Hepatocyte (in vitro differentiated cells): ENCODE measurements at regions not wholly inside any gene's neighbourhood (a gene's known extent, or its start where the extent isn't known, plus 50 kb on each side); places are given as distances from the start of the nearest gene placed in this dataset.

Experiments
- DNase-seq: peaks from one replicate; pipeline ENCODE4 v3.0.0-alpha.2; 2016; ENCODE audit warnings: low spot score
- H2AFZ ChIP-seq: fragments of 200-600 bp; sonication (generic); 2 replicates; pipeline ENCODE4 v1.6.0; 2016; ENCODE audit warnings: antibody characterized with exemption, mild to moderate bottlenecking
- H3K27ac ChIP-seq: fragments of 200-600 bp; sonication (generic); 2 replicates; pipeline ENCODE4 v1.5.1; 2016; ENCODE audit warnings: mild to moderate bottlenecking
- H3K27me3 ChIP-seq: fragments of 200-600 bp; sonication (generic); 2 replicates; pipeline ENCODE4 v1.6.1; 2016
- H3K36me3 ChIP-seq: fragments of 200-600 bp; sonication (generic); replicated peaks from 2 replicates; pipeline ENCODE4 v1.5.1; 2016; ENCODE audit warnings: low read depth; ENCODE audit not compliant: insufficient read depth
- H3K4me1 ChIP-seq: fragments of 200-600 bp; sonication (generic); 2 replicates; pipeline ENCODE4 v1.5.1; 2016; ENCODE audit warnings: mild to moderate bottlenecking, moderate library complexity; ENCODE audit not compliant: insufficient read depth
- H3K4me2 ChIP-seq: fragments of 200-600 bp; sonication (generic); 2 replicates; pipeline ENCODE4 v1.6.0; 2016
- H3K4me3 ChIP-seq: fragments of 200-600 bp; sonication (generic); 2 replicates; pipeline ENCODE4 v1.5.1; 2016; ENCODE audit warnings: mild to moderate bottlenecking
- H3K79me2 ChIP-seq: fragments of 200-600 bp; sonication (generic); 2 replicates; pipeline ENCODE4 v1.6.0; 2017; ENCODE audit warnings: mild to moderate bottlenecking
- H3K9me2 ChIP-seq: fragments of 200-600 bp; sonication (generic); replicated peaks from 2 replicates; pipeline ENCODE4 v1.6.0; 2017; ENCODE audit warnings: mild to moderate bottlenecking; ENCODE audit not compliant: insufficient read depth
- H3K9me3 ChIP-seq: fragments of 200-600 bp; sonication (generic); 2 replicates; pipeline ENCODE4 v1.5.1; 2016; ENCODE audit warnings: low read depth, mild to moderate bottlenecking
- H4K20me1 ChIP-seq: fragments of 200-600 bp; sonication (generic); 2 replicates; pipeline ENCODE4 v1.6.0; 2016; ENCODE audit warnings: mild to moderate bottlenecking; ENCODE audit not compliant: insufficient read depth, poor library complexity, severe bottlenecking
- EZH2 ChIP-seq: fragments of 200-600 bp; sonication (generic); IDR thresholded peaks from 2 replicates; pipeline ENCODE4 v1.6.1; 2016; ENCODE audit warnings: antibody characterized with exemption, mild to moderate bottlenecking, borderline replicate concordance
- EZH2phosphoT487 ChIP-seq: fragments of 200-600 bp; sonication (generic); IDR thresholded peaks from one replicate; pipeline ENCODE4 v1.6.1; 2018; ENCODE audit warnings: antibody characterized with exemption, mild to moderate bottlenecking, low read depth, moderate library complexity; ENCODE audit not compliant: unreplicated experiment, severe bottlenecking
- whole genome bisulfite sequencing: methylation state at CpG from one replicate; pipeline ENCODE4 v1.1.6; 2016; ENCODE audit warnings: low lambda C conversion rate; ENCODE audit errors: missing lambda C conversion rate; 5-methylcytosine and 5-hydroxymethylcytosine counted together
- TF ChIP-seq, protein P1 (sequence below): fragments of 200-600 bp; sonication (generic); IDR thresholded peaks from 2 replicates; pipeline ENCODE4 v1.5.1; 2016; ENCODE audit warnings: antibody characterized with exemption, mild to moderate bottlenecking; ENCODE audit not compliant: poor library complexity

GRCh38 chr2:136651456-136652010 lies 113.8 kb upstream of the THSD7B start:
- H3K4me3 ChIP-seq: no peak overlapping the region
- no peak overlapping the region for H3K27ac ChIP-seq
- WGBS: 77% methylated on average over 3 of the region's 3 CpGs
- H4K20me1 ChIP-seq: no peaks in the 10 kb centered on the region
- H3K4me2 ChIP-seq: no peak overlapping the region
- H3K27me3 ChIP-seq: no peaks in the 10 kb centered on the region
- no peaks in the 10 kb centered on the region for H3K79me2 ChIP-seq
- H2AFZ ChIP-seq: no peak overlapping the region
- TF ChIP-seq EZH2phosphoT487: no peak
- TF ChIP-seq EZH2: no peak
- TF ChIP-seq, protein P1, sequence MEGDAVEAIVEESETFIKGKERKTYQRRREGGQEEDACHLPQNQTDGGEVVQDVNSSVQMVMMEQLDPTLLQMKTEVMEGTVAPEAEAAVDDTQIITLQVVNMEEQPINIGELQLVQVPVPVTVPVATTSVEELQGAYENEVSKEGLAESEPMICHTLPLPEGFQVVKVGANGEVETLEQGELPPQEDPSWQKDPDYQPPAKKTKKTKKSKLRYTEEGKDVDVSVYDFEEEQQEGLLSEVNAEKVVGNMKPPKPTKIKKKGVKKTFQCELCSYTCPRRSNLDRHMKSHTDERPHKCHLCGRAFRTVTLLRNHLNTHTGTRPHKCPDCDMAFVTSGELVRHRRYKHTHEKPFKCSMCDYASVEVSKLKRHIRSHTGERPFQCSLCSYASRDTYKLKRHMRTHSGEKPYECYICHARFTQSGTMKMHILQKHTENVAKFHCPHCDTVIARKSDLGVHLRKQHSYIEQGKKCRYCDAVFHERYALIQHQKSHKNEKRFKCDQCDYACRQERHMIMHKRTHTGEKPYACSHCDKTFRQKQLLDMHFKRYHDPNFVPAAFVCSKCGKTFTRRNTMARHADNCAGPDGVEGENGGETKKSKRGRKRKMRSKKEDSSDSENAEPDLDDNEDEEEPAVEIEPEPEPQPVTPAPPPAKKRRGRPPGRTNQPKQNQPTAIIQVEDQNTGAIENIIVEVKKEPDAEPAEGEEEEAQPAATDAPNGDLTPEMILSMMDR: no peak
- no peaks in the 10 kb centered on the region for H3K36me3 ChIP-seq
- no peaks in the 10 kb centered on the region for H3K9me3 ChIP-seq
- no peaks in the 10 kb centered on the region for H3K4me1 ChIP-seq
- H3K9me2 ChIP-seq: no peaks in the 10 kb centered on the region
- DNase-seq: no peak

DNA sequence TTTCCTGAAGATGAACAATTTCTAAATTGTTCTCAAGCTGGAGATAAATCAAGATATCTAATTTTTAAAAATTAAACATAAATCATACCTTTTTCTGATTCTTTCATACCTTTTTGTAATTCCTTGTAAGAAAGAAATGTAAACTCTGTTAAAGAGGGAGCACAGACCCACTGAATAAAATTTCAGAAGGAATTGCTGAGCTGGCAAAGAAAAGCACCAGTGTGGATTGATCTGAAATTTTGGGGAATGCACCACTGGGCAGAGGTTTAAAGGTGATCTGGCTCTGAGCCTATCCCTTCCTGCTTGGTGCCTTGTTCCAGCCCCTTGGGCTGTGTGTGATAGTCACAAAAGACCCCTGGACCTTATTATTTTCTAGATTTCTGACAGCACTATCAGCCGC lies 118.3 kb upstream of the THSD7B start:
- no peaks in the 10 kb centered on the region for H4K20me1 ChIP-seq
- WGBS: 81% methylated on average over 1 of the region's 1 CpG

GRCh38 chr2:136645236-136645828 lies 120.0 kb upstream of the THSD7B start:
- no peaks in the 10 kb centered on the region for H3K9me3 ChIP-seq
- WGBS: 65% methylated on average over 3 of the region's 3 CpGs
- TF ChIP-seq, protein P1: no peak
- TF ChIP-seq EZH2 (no peak), EZH2phosphoT487 (no peak)
- no peaks in the 10 kb centered on the region for H4K20me1 ChIP-seq
- H3K9me2 ChIP-seq: no peaks in the 10 kb centered on the region
- H3K27me3 ChIP-seq: no peaks in the 10 kb centered on the region
- H3K4me1 ChIP-seq: no peaks in the 10 kb centered on the region
- H2AFZ ChIP-seq: no peak overlapping the region
- no peak overlapping the region for H3K27ac ChIP-seq
- no peaks in the 10 kb centered on the region for H3K36me3 ChIP-seq
- H3K4me3 ChIP-seq: no peak overlapping the region
- no peak overlapping the region for H3K4me2 ChIP-seq
- no peak for DNase-seq
- H3K79me2 ChIP-seq: no peaks in the 10 kb centered on the region

More for the DNA sequence above, 118.3 kb upstream of the THSD7B start:
- DNase-seq: no peak
- H3K27me3 ChIP-seq: no peaks in the 10 kb centered on the region
- no peaks in the 10 kb centered on the region for H3K4me1 ChIP-seq
- H3K4me2 ChIP-seq: no peak overlapping the region
- H3K79me2 ChIP-seq: no peaks in the 10 kb centered on the region
- no peaks in the 10 kb centered on the region for H3K9me3 ChIP-seq
- no peak overlapping the region for H2AFZ ChIP-seq
- no peak overlapping the region for H3K4me3 ChIP-seq
- no peaks in the 10 kb centered on the region for H3K9me2 ChIP-seq
- no peaks in the 10 kb centered on the region for H3K36me3 ChIP-seq
- H3K27ac ChIP-seq: no peak overlapping the region
- TF ChIP-seq, protein P1: no peak
- no peak for TF ChIP-seq EZH2
- no peak for TF ChIP-seq EZH2phosphoT487
